ENCODE measurements at regions not wholly inside any gene's neighbourhood (a gene's known extent, or its start where the extent isn't known, plus 50 kb on each side); places are given as distances from the start of the nearest gene placed in this dataset.
"Not testable (repeated sequence)": the region's sequence is repeated elsewhere in the genome, so short reads cannot be mapped to it uniquely, and the experiment has no call there.

GRCh38 chr2:194062401-194062800 lies 1594.6 kb upstream of the SLC39A10 start:
- no peak for TF ChIP-seq CTCF (IDR thresholded peaks at IDR 0.05)
- H3K4me3 ChIP-seq: no peak overlapping the region
- no peak overlapping the region for H3K27ac ChIP-seq
- no peak for DNase-seq (ENCODE audit: low spot score)

- DNase-seq (ENCODE audit: low spot score): no peak
- Histone ChIP-seq H3K4me3 (no peak overlapping the region), H3K27ac (no peak overlapping the region)
- TF ChIP-seq CTCF (IDR thresholded peaks at IDR 0.05): no peak
These were observed 1596.8 kb upstream of the SLC39A10 start for GRCh38 chr2:194060269-194060668.

- TF ChIP-seq CTCF (IDR thresholded peaks at IDR 0.05): no peak
- no peak for DNase-seq (ENCODE audit: low spot score)
- Histone ChIP-seq H3K27ac (no peak overlapping the region), H3K4me3 (no peak overlapping the region)
These were observed 1602.7 kb upstream of the SLC39A10 start for GRCh38 chr2:194054313-194054712.

GRCh38 chr2:194044321-194044720 lies 1612.7 kb upstream of the SLC39A10 start:
- no peak for DNase-seq (ENCODE audit: low spot score)
- no peak overlapping the region for H3K4me3 ChIP-seq
- no peak for TF ChIP-seq CTCF (IDR thresholded peaks at IDR 0.05)
- no peak overlapping the region for H3K27ac ChIP-seq

- H3K27ac ChIP-seq; H3K4me3 ChIP-seq; DNase-seq (ENCODE audit: low spot score): not testable (repeated sequence)
These were observed 1635.9 kb upstream of the SLC39A10 start for GRCh38 chr2:194021130-194021529.

GRCh38 chr2:194020155-194020554 lies 1636.9 kb upstream of the SLC39A10 start:
- TF ChIP-seq CTCF (IDR thresholded peaks at IDR 0.05): no peak
- Histone ChIP-seq H3K4me3 (no peak overlapping the region), H3K27ac (no peak overlapping the region)
- no peak for DNase-seq (ENCODE audit: low spot score)

- TF ChIP-seq CTCF (IDR thresholded peaks at IDR 0.05): no peak
- no peak for DNase-seq (ENCODE audit: low spot score)
- Histone ChIP-seq H3K27ac (no peak overlapping the region), H3K4me3 (no peak overlapping the region)
These were observed 1641.3 kb upstream of the SLC39A10 start for GRCh38 chr2:194015751-194016150.

- no peak for TF ChIP-seq CTCF (IDR thresholded peaks at IDR 0.05)
- no peak for DNase-seq (ENCODE audit: low spot score)
- Histone ChIP-seq H3K27ac (no peak overlapping the region), H3K4me3 (no peak overlapping the region)
These were observed 1642.4 kb upstream of the SLC39A10 start for GRCh38 chr2:194014639-194015038.
